AG04450 (cell line): ENCODE measurements at regions not wholly inside any gene's neighbourhood (a gene's known extent, or its start where the extent isn't known, plus 50 kb on each side); places are given as distances from the start of the nearest gene placed in this dataset.
"Not testable (repeated sequence)": the region's sequence is repeated elsewhere in the genome, so short reads cannot be mapped to it uniquely, and the experiment has no call there.

Experiments
- CTCF ChIA-PET: fragments of 300-600, 350-600 bp; formaldehyde crosslinking; extraction: SDS; loops from one replicate; lab custom pipeline; 2022; ENCODE audit warnings: antibody characterized with exemption, inconsistent platforms; lab: Charles Lee
- POLR2A ChIA-PET: fragments of 350-600 bp; formaldehyde crosslinking; extraction: SDS; loops from one replicate; lab custom pipeline; 2021; ENCODE audit warnings: antibody characterized with exemption, inconsistent platforms; lab: Yijun Ruan, JAX
- DNase-seq: peaks from one replicate; pipeline ENCODE4 v3.0.0-alpha.2; 2011; ENCODE audit warnings: low read depth, low spot score
- H3K27ac ChIP-seq: one replicate; pipeline ENCODE4 v1.5.1; 2012; ENCODE audit warnings: low read depth, low read length, control low read depth
- H3K27me3 ChIP-seq: one replicate; pipeline ENCODE4 v1.6.0; 2012; ENCODE audit warnings: low read length; ENCODE audit not compliant: control insufficient read depth, insufficient read depth
- H3K4me3 ChIP-seq: 2 replicates; pipeline ENCODE4 v1.5.1; 2011; ENCODE audit warnings: mild to moderate bottlenecking, low read depth, low read length, control low read depth
- H3K9me3 ChIP-seq: 2 replicates; pipeline ENCODE4 v1.5.1; 2012; ENCODE audit warnings: low read length; ENCODE audit not compliant: control insufficient read depth, insufficient read depth
- CTCF ChIP-seq: IDR thresholded peaks from 2 replicates; pipeline ENCODE4 v1.5.1; 2011; ENCODE audit warnings: low read depth, low read length, control low read depth, inconsistent platforms

- Histone ChIP-seq H3K27ac (no peak overlapping the region), H3K27me3 (peaks cover 2% of the 10 kb centered on the region), H3K9me3 (peaks cover 3% of the 10 kb centered on the region; the same call in 1 of the 2 replicates), H3K4me3 (no peak overlapping the region)
- no peak for DNase-seq
- no peak for TF ChIP-seq CTCF
- POLR2A ChIA-PET = no interaction called here
- CTCF ChIA-PET = no interaction called here
These were observed 64.8 kb upstream of the TBC1D3K start for GRCh38 chr17:37859451-37859850.

- H3K9me3 ChIP-seq, H3K27ac ChIP-seq, DNase-seq, H3K4me3 ChIP-seq, CTCF ChIA-PET, POLR2A ChIA-PET, H3K27me3 ChIP-seq: not testable (repeated sequence)
These were observed 65.8 kb upstream of the TBC1D3K start for GRCh38 chr17:37858391-37858790.

- H3K4me3 ChIP-seq = no peak overlapping the region
- CTCF ChIA-PET = no interaction called here
- peaks cover 3% of the 10 kb centered on the region; the same call in 1 of the 2 replicates for H3K9me3 ChIP-seq
- POLR2A ChIA-PET = no interaction called here
- H3K27ac ChIP-seq = no peak overlapping the region
- peaks cover 8% of the 10 kb centered on the region for H3K27me3 ChIP-seq
- no peak for TF ChIP-seq CTCF
- DNase-seq = no peak
These were observed 68.0 kb upstream of the TBC1D3K start for GRCh38 chr17:37856245-37856644.

- Histone ChIP-seq H3K4me3 (no peak overlapping the region), H3K27ac (no peak overlapping the region), H3K9me3 (no peaks in the 10 kb centered on the region), H3K27me3 (peaks cover 8% of the 10 kb centered on the region)
- no peak for DNase-seq
- no peak for TF ChIP-seq CTCF
- ChIA-PET CTCF (no interaction called here), POLR2A (no interaction called here)
These were observed 74.6 kb upstream of the TBC1D3K start for GRCh38 chr17:37849617-37849972.

GRCh38 chr17:37848690-37849616 lies 75.3 kb upstream of the TBC1D3K start:
- DNase-seq = peak; percentile 21
- Histone ChIP-seq H3K27me3 (peaks cover 8% of the 10 kb centered on the region), H3K9me3 (no peaks in the 10 kb centered on the region), H3K4me3 (no peak overlapping the region), H3K27ac (no peak overlapping the region)
- CTCF ChIA-PET = no interaction called here
- POLR2A ChIA-PET = no interaction called here
- TF ChIP-seq CTCF = no peak
